ENCODE measurements at regions not wholly inside any gene's neighbourhood (a gene's known extent, or its start where the extent isn't known, plus 50 kb on each side); places are given as distances from the start of the nearest gene placed in this dataset.

DNA sequence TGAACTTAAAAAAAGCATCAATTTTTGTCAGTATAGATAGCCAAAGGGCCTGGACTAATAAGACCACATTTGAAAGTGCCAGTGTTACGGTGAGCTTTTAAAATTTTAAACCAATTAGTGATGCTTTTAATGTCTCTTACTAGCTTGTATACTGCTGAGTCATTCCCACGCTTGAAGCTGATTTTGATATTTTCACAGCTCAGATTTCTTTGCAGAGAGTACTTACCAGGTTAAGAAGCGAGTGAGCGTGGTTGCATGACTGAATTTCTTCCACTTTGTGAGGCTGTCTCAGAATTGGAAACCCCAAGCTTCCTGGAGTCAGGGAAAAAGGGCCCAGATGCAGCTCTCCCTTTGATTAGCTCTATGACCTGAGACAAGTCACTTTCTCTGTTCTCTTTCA lies 74.5 kb upstream of the NBEA start:
- TF ChIP-seq, protein P1, sequence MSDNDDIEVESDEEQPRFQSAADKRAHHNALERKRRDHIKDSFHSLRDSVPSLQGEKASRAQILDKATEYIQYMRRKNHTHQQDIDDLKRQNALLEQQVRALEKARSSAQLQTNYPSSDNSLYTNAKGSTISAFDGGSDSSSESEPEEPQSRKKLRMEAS (IDR thresholded peaks at IDR 0.05): no peak
- TF ChIP-seq, protein P2, sequence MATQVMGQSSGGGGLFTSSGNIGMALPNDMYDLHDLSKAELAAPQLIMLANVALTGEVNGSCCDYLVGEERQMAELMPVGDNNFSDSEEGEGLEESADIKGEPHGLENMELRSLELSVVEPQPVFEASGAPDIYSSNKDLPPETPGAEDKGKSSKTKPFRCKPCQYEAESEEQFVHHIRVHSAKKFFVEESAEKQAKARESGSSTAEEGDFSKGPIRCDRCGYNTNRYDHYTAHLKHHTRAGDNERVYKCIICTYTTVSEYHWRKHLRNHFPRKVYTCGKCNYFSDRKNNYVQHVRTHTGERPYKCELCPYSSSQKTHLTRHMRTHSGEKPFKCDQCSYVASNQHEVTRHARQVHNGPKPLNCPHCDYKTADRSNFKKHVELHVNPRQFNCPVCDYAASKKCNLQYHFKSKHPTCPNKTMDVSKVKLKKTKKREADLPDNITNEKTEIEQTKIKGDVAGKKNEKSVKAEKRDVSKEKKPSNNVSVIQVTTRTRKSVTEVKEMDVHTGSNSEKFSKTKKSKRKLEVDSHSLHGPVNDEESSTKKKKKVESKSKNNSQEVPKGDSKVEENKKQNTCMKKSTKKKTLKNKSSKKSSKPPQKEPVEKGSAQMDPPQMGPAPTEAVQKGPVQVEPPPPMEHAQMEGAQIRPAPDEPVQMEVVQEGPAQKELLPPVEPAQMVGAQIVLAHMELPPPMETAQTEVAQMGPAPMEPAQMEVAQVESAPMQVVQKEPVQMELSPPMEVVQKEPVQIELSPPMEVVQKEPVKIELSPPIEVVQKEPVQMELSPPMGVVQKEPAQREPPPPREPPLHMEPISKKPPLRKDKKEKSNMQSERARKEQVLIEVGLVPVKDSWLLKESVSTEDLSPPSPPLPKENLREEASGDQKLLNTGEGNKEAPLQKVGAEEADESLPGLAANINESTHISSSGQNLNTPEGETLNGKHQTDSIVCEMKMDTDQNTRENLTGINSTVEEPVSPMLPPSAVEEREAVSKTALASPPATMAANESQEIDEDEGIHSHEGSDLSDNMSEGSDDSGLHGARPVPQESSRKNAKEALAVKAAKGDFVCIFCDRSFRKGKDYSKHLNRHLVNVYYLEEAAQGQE (IDR thresholded peaks at IDR 0.05): no peak
- TF ChIP-seq HNF4G (IDR thresholded peaks at IDR 0.05): no peak
- TF ChIP-seq JUND (IDR thresholded peaks at IDR 0.05): no peak
- no peak for TF ChIP-seq SP1 (IDR thresholded peaks at IDR 0.05)
- TF ChIP-seq YY1 (IDR thresholded peaks at IDR 0.05): no peak
- TF ChIP-seq, protein P3, sequence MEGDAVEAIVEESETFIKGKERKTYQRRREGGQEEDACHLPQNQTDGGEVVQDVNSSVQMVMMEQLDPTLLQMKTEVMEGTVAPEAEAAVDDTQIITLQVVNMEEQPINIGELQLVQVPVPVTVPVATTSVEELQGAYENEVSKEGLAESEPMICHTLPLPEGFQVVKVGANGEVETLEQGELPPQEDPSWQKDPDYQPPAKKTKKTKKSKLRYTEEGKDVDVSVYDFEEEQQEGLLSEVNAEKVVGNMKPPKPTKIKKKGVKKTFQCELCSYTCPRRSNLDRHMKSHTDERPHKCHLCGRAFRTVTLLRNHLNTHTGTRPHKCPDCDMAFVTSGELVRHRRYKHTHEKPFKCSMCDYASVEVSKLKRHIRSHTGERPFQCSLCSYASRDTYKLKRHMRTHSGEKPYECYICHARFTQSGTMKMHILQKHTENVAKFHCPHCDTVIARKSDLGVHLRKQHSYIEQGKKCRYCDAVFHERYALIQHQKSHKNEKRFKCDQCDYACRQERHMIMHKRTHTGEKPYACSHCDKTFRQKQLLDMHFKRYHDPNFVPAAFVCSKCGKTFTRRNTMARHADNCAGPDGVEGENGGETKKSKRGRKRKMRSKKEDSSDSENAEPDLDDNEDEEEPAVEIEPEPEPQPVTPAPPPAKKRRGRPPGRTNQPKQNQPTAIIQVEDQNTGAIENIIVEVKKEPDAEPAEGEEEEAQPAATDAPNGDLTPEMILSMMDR (IDR thresholded peaks at IDR 0.05; ENCODE audit: low read depth, low read length, missing input control): no peak
- TF ChIP-seq TAF1 (conservative IDR thresholded peaks at IDR 0.05): no peak
- TF ChIP-seq GABPA (IDR thresholded peaks at IDR 0.05 in 1 of 2, conservative IDR thresholded peaks at IDR 0.05 in 1 of 2): no peak
- TF ChIP-seq, protein P4, sequence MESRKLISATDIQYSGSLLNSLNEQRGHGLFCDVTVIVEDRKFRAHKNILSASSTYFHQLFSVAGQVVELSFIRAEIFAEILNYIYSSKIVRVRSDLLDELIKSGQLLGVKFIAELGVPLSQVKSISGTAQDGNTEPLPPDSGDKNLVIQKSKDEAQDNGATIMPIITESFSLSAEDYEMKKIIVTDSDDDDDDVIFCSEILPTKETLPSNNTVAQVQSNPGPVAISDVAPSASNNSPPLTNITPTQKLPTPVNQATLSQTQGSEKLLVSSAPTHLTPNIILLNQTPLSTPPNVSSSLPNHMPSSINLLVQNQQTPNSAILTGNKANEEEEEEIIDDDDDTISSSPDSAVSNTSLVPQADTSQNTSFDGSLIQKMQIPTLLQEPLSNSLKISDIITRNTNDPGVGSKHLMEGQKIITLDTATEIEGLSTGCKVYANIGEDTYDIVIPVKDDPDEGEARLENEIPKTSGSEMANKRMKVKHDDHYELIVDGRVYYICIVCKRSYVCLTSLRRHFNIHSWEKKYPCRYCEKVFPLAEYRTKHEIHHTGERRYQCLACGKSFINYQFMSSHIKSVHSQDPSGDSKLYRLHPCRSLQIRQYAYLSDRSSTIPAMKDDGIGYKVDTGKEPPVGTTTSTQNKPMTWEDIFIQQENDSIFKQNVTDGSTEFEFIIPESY (IDR thresholded peaks at IDR 0.05): no peak
- TF ChIP-seq EGR1 (IDR thresholded peaks at IDR 0.05; ENCODE audit: low read depth in 2 of 2): no peak

Measured in liver (tissue), 3 donors.